Activated CD4-positive, alpha-beta T cell treated with anti-CD3 and anti-CD28 coated beads, Interleukin-2, amount 50 U/mL, for 16 hours (primary cell): ENCODE measurements at regions not wholly inside any gene's neighbourhood (a gene's known extent, or its start where the extent isn't known, plus 50 kb on each side); places are given as distances from the start of the nearest gene placed in this dataset.

Experiments used
- DNase-seq: peaks from one replicate; pipeline ENCODE4 v3.0.0-alpha.2; 2020

- DNase-seq: no peak
These were observed 599.6 kb upstream of the ADAMTS16 start for GRCh38 chr5:4540375-4541173.

GRCh38 chr5:4541334-4541733, 598.8 kb upstream of the ADAMTS16 start:
- no peak for DNase-seq

- no peak for DNase-seq
These were observed 597.9 kb upstream of the ADAMTS16 start for GRCh38 chr5:4542145-4542778.

GRCh38 chr5:4544049-4544670, 596.0 kb upstream of the ADAMTS16 start:
- no peak for DNase-seq

GRCh38 chr5:4547547-4547946, 592.6 kb upstream of the ADAMTS16 start:
- no peak for DNase-seq

GRCh38 chr5:4548341-4548740, 591.8 kb upstream of the ADAMTS16 start:
- DNase-seq: no peak

- no peak for DNase-seq
These were observed 590.8 kb upstream of the ADAMTS16 start for GRCh38 chr5:4549351-4549750.

GRCh38 chr5:4551034-4551433, 589.1 kb upstream of the ADAMTS16 start:
- DNase-seq: no peak

GRCh38 chr5:4553130-4553529, 587.0 kb upstream of the ADAMTS16 start:
- no peak for DNase-seq

- DNase-seq: no peak
These were observed 586.2 kb upstream of the ADAMTS16 start for GRCh38 chr5:4553978-4554377.

GRCh38 chr5:4555725-4556285, 584.3 kb upstream of the ADAMTS16 start:
- no peak for DNase-seq

GRCh38 chr5:4561403-4561802, 578.7 kb upstream of the ADAMTS16 start:
- DNase-seq: no peak

- DNase-seq: no peak
These were observed 576.7 kb upstream of the ADAMTS16 start for GRCh38 chr5:4563400-4563799.

GRCh38 chr5:4570047-4570995, 569.8 kb upstream of the ADAMTS16 start:
- no peak for DNase-seq

GRCh38 chr5:4571248-4571948, 568.7 kb upstream of the ADAMTS16 start:
- DNase-seq: no peak

- no peak for DNase-seq
These were observed 567.6 kb upstream of the ADAMTS16 start for GRCh38 chr5:4572311-4573100.

- no peak for DNase-seq
These were observed 564.5 kb upstream of the ADAMTS16 start for GRCh38 chr5:4575608-4576007.

- no peak for DNase-seq
These were observed 563.9 kb upstream of the ADAMTS16 start for GRCh38 chr5:4576161-4576748.

GRCh38 chr5:4576908-4577307, 563.2 kb upstream of the ADAMTS16 start:
- no peak for DNase-seq

- no peak for DNase-seq
These were observed 560.5 kb upstream of the ADAMTS16 start for GRCh38 chr5:4579679-4580078.

- no peak for DNase-seq
These were observed 559.4 kb upstream of the ADAMTS16 start for GRCh38 chr5:4580772-4581171.
